NCI-H2107 treated with DMSO at 0.1 percent for 48 hours (cell line): ENCODE measurements at regions not wholly inside any gene's neighbourhood (a gene's known extent, or its start where the extent isn't known, plus 50 kb on each side); places are given as distances from the start of the nearest gene placed in this dataset.

Experiments
- DNase-seq: peaks from one replicate; lab custom pipeline; 2025; ENCODE audit not compliant: unreplicated experiment; lab: John Stamatoyannopoulos, UW

- peak; percentile 36 for DNase-seq
These were observed 161.5 kb upstream of the DMAC1 start for GRCh38 chr9:7961076-7961475.

- no peak for DNase-seq
These were observed 160.9 kb upstream of the DMAC1 start for GRCh38 chr9:7960320-7961050.

GRCh38 chr9:7957803-7958202 lies 158.2 kb upstream of the DMAC1 start:
- no peak for DNase-seq

- DNase-seq: no peak
These were observed 148.0 kb upstream of the DMAC1 start for GRCh38 chr9:7947577-7947976.

GRCh38 chr9:7946458-7946857 lies 146.9 kb upstream of the DMAC1 start:
- DNase-seq: no peak

GRCh38 chr9:7944572-7944971 lies 145.0 kb upstream of the DMAC1 start:
- DNase-seq: no peak

GRCh38 chr9:7937761-7938491 lies 138.3 kb upstream of the DMAC1 start:
- no peak for DNase-seq

- no peak for DNase-seq
These were observed 137.4 kb upstream of the DMAC1 start for GRCh38 chr9:7936996-7937395.

- no peak for DNase-seq
These were observed 136.6 kb upstream of the DMAC1 start for GRCh38 chr9:7936163-7936562.

GRCh38 chr9:7935681-7936080 lies 136.1 kb upstream of the DMAC1 start:
- DNase-seq: no peak

- no peak for DNase-seq
These were observed 133.2 kb upstream of the DMAC1 start for GRCh38 chr9:7932767-7933166.

- DNase-seq: no peak
These were observed 131.0 kb upstream of the DMAC1 start for GRCh38 chr9:7930613-7931012.

GRCh38 chr9:7921545-7922197 lies 122.1 kb upstream of the DMAC1 start:
- no peak for DNase-seq

GRCh38 chr9:7912037-7912535 lies 112.5 kb upstream of the DMAC1 start:
- DNase-seq: no peak

- no peak for DNase-seq
These were observed 110.9 kb upstream of the DMAC1 start for GRCh38 chr9:7910426-7911020.

GRCh38 chr9:7909537-7909936 lies 110.0 kb upstream of the DMAC1 start:
- no peak for DNase-seq

- no peak for DNase-seq
These were observed 108.2 kb upstream of the DMAC1 start for GRCh38 chr9:7907551-7908337.

- DNase-seq: no peak
These were observed 107.4 kb upstream of the DMAC1 start for GRCh38 chr9:7906783-7907550.

- DNase-seq: no peak
These were observed 102.0 kb upstream of the DMAC1 start for GRCh38 chr9:7901621-7902020.

GRCh38 chr9:7900541-7900940 lies 101.0 kb upstream of the DMAC1 start:
- DNase-seq: no peak
